Stimulated activated CD4-positive, alpha-beta T cell treated with anti-CD3 and anti-CD28 coated beads, Interleukin-15, amount 100 ng/mL, for 48 hours (primary cell): ENCODE measurements at regions not wholly inside any gene's neighbourhood (a gene's known extent, or its start where the extent isn't known, plus 50 kb on each side); places are given as distances from the start of the nearest gene placed in this dataset.

Source experiments
- DNase-seq, 2 donors: peaks; one replicate each; pipeline ENCODE4 v3.0.0-alpha.2; 2020; ENCODE audit warnings: low read depth in 2 of 2

GRCh38 chr17:72576289-72576759 is 455.5 kb downstream of the SOX9 start:
- DNase-seq = no peak

GRCh38 chr17:72578817-72579470 is 458.1 kb downstream of the SOX9 start:
- no peak for DNase-seq

- no peak for DNase-seq
These were observed 459.1 kb downstream of the SOX9 start for GRCh38 chr17:72579990-72580320.

GRCh38 chr17:72580321-72581127 is 459.7 kb downstream of the SOX9 start:
- DNase-seq = no peak

GRCh38 chr17:72587156-72587555 is 466.3 kb downstream of the SOX9 start:
- DNase-seq = no peak

GRCh38 chr17:72587773-72588511 is 467.1 kb downstream of the SOX9 start:
- no peak for DNase-seq

GRCh38 chr17:72588561-72588960 is 467.7 kb downstream of the SOX9 start:
- no peak for DNase-seq

GRCh38 chr17:72588961-72589360 is 468.1 kb downstream of the SOX9 start:
- DNase-seq = no peak

GRCh38 chr17:72590382-72590781 is 469.6 kb downstream of the SOX9 start:
- DNase-seq = no peak

- DNase-seq = no peak
These were observed 470.1 kb downstream of the SOX9 start for GRCh38 chr17:72590882-72591281.

GRCh38 chr17:72591289-72592241 is 470.7 kb downstream of the SOX9 start:
- DNase-seq = no peak

- DNase-seq = peak; percentile 27 to 40
These were observed 471.6 kb downstream of the SOX9 start for GRCh38 chr17:72592242-72592966.

GRCh38 chr17:72592967-72593325 is 472.1 kb downstream of the SOX9 start:
- DNase-seq = no peak

- no peak for DNase-seq
These were observed 473.4 kb downstream of the SOX9 start for GRCh38 chr17:72594248-72594647.
